ENCODE measurements at regions not wholly inside any gene's neighbourhood (a gene's known extent, or its start where the extent isn't known, plus 50 kb on each side); places are given as distances from the start of the nearest gene placed in this dataset.

- no peak for TF ChIP-seq POLR2A (IDR thresholded peaks at IDR 0.05)
- TF ChIP-seq, protein P1, sequence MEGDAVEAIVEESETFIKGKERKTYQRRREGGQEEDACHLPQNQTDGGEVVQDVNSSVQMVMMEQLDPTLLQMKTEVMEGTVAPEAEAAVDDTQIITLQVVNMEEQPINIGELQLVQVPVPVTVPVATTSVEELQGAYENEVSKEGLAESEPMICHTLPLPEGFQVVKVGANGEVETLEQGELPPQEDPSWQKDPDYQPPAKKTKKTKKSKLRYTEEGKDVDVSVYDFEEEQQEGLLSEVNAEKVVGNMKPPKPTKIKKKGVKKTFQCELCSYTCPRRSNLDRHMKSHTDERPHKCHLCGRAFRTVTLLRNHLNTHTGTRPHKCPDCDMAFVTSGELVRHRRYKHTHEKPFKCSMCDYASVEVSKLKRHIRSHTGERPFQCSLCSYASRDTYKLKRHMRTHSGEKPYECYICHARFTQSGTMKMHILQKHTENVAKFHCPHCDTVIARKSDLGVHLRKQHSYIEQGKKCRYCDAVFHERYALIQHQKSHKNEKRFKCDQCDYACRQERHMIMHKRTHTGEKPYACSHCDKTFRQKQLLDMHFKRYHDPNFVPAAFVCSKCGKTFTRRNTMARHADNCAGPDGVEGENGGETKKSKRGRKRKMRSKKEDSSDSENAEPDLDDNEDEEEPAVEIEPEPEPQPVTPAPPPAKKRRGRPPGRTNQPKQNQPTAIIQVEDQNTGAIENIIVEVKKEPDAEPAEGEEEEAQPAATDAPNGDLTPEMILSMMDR (IDR thresholded peaks at IDR 0.05): no peak
Observed at GRCh38 chr2:240225131-240225530, 84.7 kb upstream of the OTOS start.

Data from right lobe of liver (tissue), 4 donors.